ENCODE measurements at regions not wholly inside any gene's neighbourhood (a gene's known extent, or its start where the extent isn't known, plus 50 kb on each side); places are given as distances from the start of the nearest gene placed in this dataset.

DNA sequence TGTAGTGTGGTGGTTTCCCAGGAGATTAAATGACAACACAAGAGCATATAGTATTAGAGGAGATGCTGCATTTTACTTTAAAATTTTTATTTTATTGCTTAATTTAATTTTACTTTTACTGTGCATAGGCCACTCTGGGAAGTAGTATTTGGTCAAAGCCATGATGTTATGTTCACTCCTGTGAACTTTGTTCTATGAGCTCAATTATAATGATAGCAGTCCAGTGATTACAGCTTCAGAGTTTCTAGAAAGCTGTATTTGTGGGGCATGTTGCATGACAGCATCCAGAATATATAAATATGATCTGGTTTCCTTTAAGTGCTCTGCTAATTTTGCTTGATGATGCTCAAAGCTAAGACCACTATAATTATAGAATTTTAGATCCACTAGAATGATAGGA, 338.6 kb downstream of the NSUN3 start:
- no peak overlapping the region for H2BK5ac ChIP-seq (ENCODE audit: low read length)
- no peaks in the 10 kb centered on the region for H3K36me3 ChIP-seq (replicated peaks in 1 of 2; ENCODE audit: control insufficient read depth in 2 of 2, insufficient read depth in 2 of 2, low read length in 2 of 2)
- no peak overlapping the region for H3K4me2 ChIP-seq (ENCODE audit: insufficient read depth, low read length, poor library complexity, severe bottlenecking)
- H3K27me3 ChIP-seq (ENCODE audit: control insufficient read depth in 3 of 3, insufficient read depth in 3 of 3, low read depth in 1 of 3, low read length in 3 of 3), result no peaks in the 10 kb centered on the region
- H3K4me1 ChIP-seq (ENCODE audit: control insufficient read depth in 2 of 2, insufficient read depth in 1 of 2, low read depth in 1 of 2, low read length in 2 of 2), result no peaks in the 10 kb centered on the region
- no peak overlapping the region for H2AK5ac ChIP-seq (ENCODE audit: low read depth, low read length)
- H3K27ac ChIP-seq (replicated peaks; ENCODE audit: low read length), result no peak overlapping the region
- no peak overlapping the region for H3K4me3 ChIP-seq (ENCODE audit: low read length in 2 of 2)
- no peak overlapping the region for H3K9ac ChIP-seq (ENCODE audit: low read depth, low read length, poor library complexity)
- no peak overlapping the region for H3K4ac ChIP-seq (ENCODE audit: low read length)
- no peak overlapping the region for H4K8ac ChIP-seq (ENCODE audit: low read depth, low read length)
- H3K9me3 ChIP-seq (replicated peaks in 1 of 2; ENCODE audit: control insufficient read depth in 2 of 2, insufficient read depth in 1 of 2, low read depth in 1 of 2, low read length in 2 of 2), result no peaks in the 10 kb centered on the region
- H4K91ac ChIP-seq (ENCODE audit: low read depth, low read length, poor library complexity), result no peak overlapping the region
- H2BK15ac ChIP-seq (ENCODE audit: low read length), result no peak overlapping the region
- H3K23ac ChIP-seq (ENCODE audit: low read depth, low read length, poor library complexity), result no peak overlapping the region
- no peak overlapping the region for H2AFZ ChIP-seq (ENCODE audit: low read length)
- H3K14ac ChIP-seq (ENCODE audit: low read length), result no peak overlapping the region
- no peak overlapping the region for H2BK12ac ChIP-seq (ENCODE audit: low read length)
- H3K18ac ChIP-seq (ENCODE audit: low read length), result no peak overlapping the region
- no peaks in the 10 kb centered on the region for H3K79me1 ChIP-seq (ENCODE audit: low read depth, low read length)
- no peak overlapping the region for H2BK120ac ChIP-seq (ENCODE audit: low read depth, low read length)
- no peak for DNase-seq (ENCODE audit: low spot score)

DNA sequence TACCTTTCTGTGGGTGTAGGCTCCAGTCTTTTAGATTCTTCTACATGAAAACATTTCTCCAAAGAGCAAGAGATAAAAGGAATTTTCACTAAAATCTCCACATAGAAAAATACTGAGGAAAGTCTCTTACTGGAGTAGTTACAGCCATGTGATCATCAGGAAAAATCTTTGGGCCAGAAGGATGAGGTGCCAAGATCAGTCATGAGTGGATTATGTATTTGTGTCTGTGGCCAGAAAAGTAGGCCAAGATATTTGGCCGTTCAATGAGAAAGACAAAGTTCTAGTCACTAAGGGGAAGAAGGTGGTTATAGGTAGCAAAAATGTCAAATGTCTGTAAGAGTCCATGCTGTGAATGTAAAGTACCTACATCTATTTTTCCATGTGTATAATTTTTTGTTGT, 339.3 kb downstream of the NSUN3 start:
- Histone ChIP-seq H3K79me1 (ENCODE audit: low read depth, low read length) (no peaks in the 10 kb centered on the region), H3K18ac (ENCODE audit: low read length) (no peak overlapping the region), H3K27me3 (ENCODE audit: control insufficient read depth in 3 of 3, insufficient read depth in 3 of 3, low read depth in 1 of 3, low read length in 3 of 3) (no peaks in the 10 kb centered on the region), H2BK12ac (ENCODE audit: low read length) (no peak overlapping the region), H3K4me2 (ENCODE audit: insufficient read depth, low read length, poor library complexity, severe bottlenecking) (no peak overlapping the region), H3K36me3 (replicated peaks in 1 of 2; ENCODE audit: control insufficient read depth in 2 of 2, insufficient read depth in 2 of 2, low read length in 2 of 2) (no peaks in the 10 kb centered on the region), H3K4me3 (ENCODE audit: low read length in 2 of 2) (no peak overlapping the region), H4K91ac (ENCODE audit: low read depth, low read length, poor library complexity) (no peak overlapping the region), H3K4me1 (ENCODE audit: control insufficient read depth in 2 of 2, insufficient read depth in 1 of 2, low read depth in 1 of 2, low read length in 2 of 2) (peaks cover 0 to 2% of the 10 kb centered on the region in 2 donors), H3K14ac (ENCODE audit: low read length) (no peak overlapping the region), H2BK5ac (ENCODE audit: low read length) (no peak overlapping the region), H2AFZ (ENCODE audit: low read length) (no peak overlapping the region), H3K23ac (ENCODE audit: low read depth, low read length, poor library complexity) (no peak overlapping the region), H4K8ac (ENCODE audit: low read depth, low read length) (no peak overlapping the region), H3K9me3 (replicated peaks in 1 of 2; ENCODE audit: control insufficient read depth in 2 of 2, insufficient read depth in 1 of 2, low read depth in 1 of 2, low read length in 2 of 2) (no peaks in the 10 kb centered on the region), H2AK5ac (ENCODE audit: low read depth, low read length) (no peak overlapping the region), H3K9ac (ENCODE audit: low read depth, low read length, poor library complexity) (no peak overlapping the region), H2BK15ac (ENCODE audit: low read length) (no peak overlapping the region), H3K4ac (ENCODE audit: low read length) (no peak overlapping the region), H3K27ac (replicated peaks; ENCODE audit: low read length) (no peak overlapping the region), H2BK120ac (ENCODE audit: low read depth, low read length) (no peak overlapping the region)
- DNase-seq (ENCODE audit: low spot score), result no peak
- no CpG with 5 or more reads among the region's 1 CpG for WGBS, 2 donors (ENCODE audit: extremely low coverage in 2 of 2, insufficient read length in 2 of 2, insufficient replicate concordance in 1 of 2)

DNA sequence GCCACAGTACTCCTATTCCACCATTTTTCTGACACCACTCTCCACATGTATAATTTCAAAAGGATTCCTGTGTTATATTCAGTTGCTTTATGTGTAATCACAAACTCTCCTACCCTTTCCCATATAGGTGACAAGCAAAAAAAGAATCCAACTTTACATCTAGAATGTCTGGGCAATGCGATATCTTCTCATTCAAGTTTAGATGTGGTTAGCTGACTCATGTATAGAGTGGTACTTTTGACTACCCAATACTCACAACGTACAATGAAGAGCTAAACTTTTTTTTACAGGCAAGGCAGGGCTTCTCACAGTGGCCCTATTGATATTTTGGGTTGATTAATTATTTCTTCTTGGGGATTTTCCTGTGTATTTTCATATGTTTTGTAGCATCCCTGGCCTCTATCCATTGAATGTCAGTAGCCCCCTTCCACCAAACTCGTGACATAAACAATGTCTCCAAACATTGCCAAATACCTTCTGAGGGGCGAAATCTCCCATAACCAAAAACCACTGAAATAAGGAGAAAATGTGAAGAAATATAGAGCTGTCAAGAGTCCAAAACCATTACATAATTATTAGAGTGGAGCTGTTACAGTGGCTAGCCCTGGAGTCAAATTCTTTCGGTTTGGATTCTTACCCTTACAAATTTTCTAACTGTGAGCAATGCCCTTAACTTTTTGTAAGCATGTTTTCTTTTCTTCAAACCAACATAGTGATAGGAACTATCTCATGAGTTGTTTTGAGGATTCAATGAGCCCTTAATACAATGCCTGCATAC, 342.6 kb downstream of the NSUN3 start:
- Histone ChIP-seq H3K27me3 (ENCODE audit: control insufficient read depth in 3 of 3, insufficient read depth in 3 of 3, low read depth in 1 of 3, low read length in 3 of 3) (no peaks in the 10 kb centered on the region), H3K9ac (ENCODE audit: low read depth, low read length, poor library complexity) (no peak overlapping the region), H3K27ac (replicated peaks; ENCODE audit: low read length) (no peak overlapping the region), H2BK15ac (ENCODE audit: low read length) (no peak overlapping the region), H3K9me3 (replicated peaks in 1 of 2; ENCODE audit: control insufficient read depth in 2 of 2, insufficient read depth in 1 of 2, low read depth in 1 of 2, low read length in 2 of 2) (no peaks in the 10 kb centered on the region), H3K18ac (ENCODE audit: low read length) (no peak overlapping the region), H4K91ac (ENCODE audit: low read depth, low read length, poor library complexity) (no peak overlapping the region), H4K8ac (ENCODE audit: low read depth, low read length) (no peak overlapping the region), H2BK12ac (ENCODE audit: low read length) (no peak overlapping the region), H2AFZ (ENCODE audit: low read length) (no peak overlapping the region), H3K36me3 (replicated peaks in 1 of 2; ENCODE audit: control insufficient read depth in 2 of 2, insufficient read depth in 2 of 2, low read length in 2 of 2) (no peaks in the 10 kb centered on the region), H2AK5ac (ENCODE audit: low read depth, low read length) (no peak overlapping the region), H2BK120ac (ENCODE audit: low read depth, low read length) (no peak overlapping the region), H2BK5ac (ENCODE audit: low read length) (no peak overlapping the region), H3K4me2 (ENCODE audit: insufficient read depth, low read length, poor library complexity, severe bottlenecking) (no peak overlapping the region), H3K14ac (ENCODE audit: low read length) (no peak overlapping the region), H3K79me1 (ENCODE audit: low read depth, low read length) (no peaks in the 10 kb centered on the region), H3K23ac (ENCODE audit: low read depth, low read length, poor library complexity) (no peak overlapping the region), H3K4me1 (ENCODE audit: control insufficient read depth in 2 of 2, insufficient read depth in 1 of 2, low read depth in 1 of 2, low read length in 2 of 2) (peaks cover 0 to 2% of the 10 kb centered on the region in 2 donors), H3K4ac (ENCODE audit: low read length) (no peak overlapping the region), H3K4me3 (ENCODE audit: low read length in 2 of 2) (no peak overlapping the region)
- DNase-seq (ENCODE audit: low spot score), result no peak
- no CpG with 5 or more reads among the region's 5 CpGs for WGBS, 2 donors (ENCODE audit: extremely low coverage in 2 of 2, insufficient read length in 2 of 2, insufficient replicate concordance in 1 of 2)

DNA sequence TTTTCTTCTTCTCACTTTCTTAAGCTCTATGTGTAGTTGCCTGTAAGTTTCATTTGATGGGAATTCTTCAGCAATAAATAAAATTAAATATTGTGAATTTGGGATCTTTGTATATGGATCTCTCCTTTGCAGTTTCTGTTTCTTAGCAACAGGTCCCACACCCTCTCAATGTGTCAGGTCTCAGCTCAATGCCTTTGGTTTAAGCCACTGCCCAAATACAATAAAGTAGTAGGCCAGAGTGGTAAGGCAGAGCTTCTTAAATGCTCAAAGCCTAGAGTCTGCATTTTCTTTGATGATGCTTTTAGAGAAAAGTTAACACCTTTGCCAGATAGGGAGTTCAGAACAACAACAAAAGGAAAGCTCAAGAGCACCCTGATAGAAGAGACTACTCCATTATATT, 343.7 kb downstream of the NSUN3 start:
- peak overlapping the region; percentile 14 for H3K4me2 ChIP-seq (ENCODE audit: insufficient read depth, low read length, poor library complexity, severe bottlenecking)
- H3K27me3 ChIP-seq (ENCODE audit: control insufficient read depth in 3 of 3, insufficient read depth in 3 of 3, low read depth in 1 of 3, low read length in 3 of 3), result no peaks in the 10 kb centered on the region

More for the DNA sequence above, 343.7 kb downstream of the NSUN3 start:
- peak; percentile 8 for DNase-seq (ENCODE audit: low spot score)
- H3K79me1 ChIP-seq (ENCODE audit: low read depth, low read length), result no peaks in the 10 kb centered on the region
- H3K4me3 ChIP-seq (ENCODE audit: low read length in 2 of 2), result no peak overlapping the region
- H2BK5ac ChIP-seq (ENCODE audit: low read length), result no peak overlapping the region
- no peak overlapping the region for H2AFZ ChIP-seq (ENCODE audit: low read length)
- no peak overlapping the region for H3K14ac ChIP-seq (ENCODE audit: low read length)
- H2BK120ac ChIP-seq (ENCODE audit: low read depth, low read length), result no peak overlapping the region
- H3K4ac ChIP-seq (ENCODE audit: low read length), result no peak overlapping the region
- H3K9ac ChIP-seq (ENCODE audit: low read depth, low read length, poor library complexity), result no peak overlapping the region
- H2BK12ac ChIP-seq (ENCODE audit: low read length), result no peak overlapping the region
- H4K8ac ChIP-seq (ENCODE audit: low read depth, low read length), result no peak overlapping the region
- no peak overlapping the region for H3K27ac ChIP-seq (replicated peaks; ENCODE audit: low read length)
- no peaks in the 10 kb centered on the region for H3K9me3 ChIP-seq (replicated peaks in 1 of 2; ENCODE audit: control insufficient read depth in 2 of 2, insufficient read depth in 1 of 2, low read depth in 1 of 2, low read length in 2 of 2)
- H3K23ac ChIP-seq (ENCODE audit: low read depth, low read length, poor library complexity), result no peak overlapping the region
- peaks cover 0 to 2% of the 10 kb centered on the region in 2 donors for H3K4me1 ChIP-seq (ENCODE audit: control insufficient read depth in 2 of 2, insufficient read depth in 1 of 2, low read depth in 1 of 2, low read length in 2 of 2)
- H3K36me3 ChIP-seq (replicated peaks in 1 of 2; ENCODE audit: control insufficient read depth in 2 of 2, insufficient read depth in 2 of 2, low read length in 2 of 2), result no peaks in the 10 kb centered on the region
- H2AK5ac ChIP-seq (ENCODE audit: low read depth, low read length), result no peak overlapping the region
- H4K91ac ChIP-seq (ENCODE audit: low read depth, low read length, poor library complexity), result no peak overlapping the region
- H3K18ac ChIP-seq (ENCODE audit: low read length), result no peak overlapping the region
- H2BK15ac ChIP-seq (ENCODE audit: low read length), result no peak overlapping the region

All from neuronal stem cell (in vitro differentiated cells).